ENCODE measurements at regions not wholly inside any gene's neighbourhood (a gene's known extent, or its start where the extent isn't known, plus 50 kb on each side); places are given as distances from the start of the nearest gene placed in this dataset.

GRCh38 chr3:34019158-34019557 lies 220.7 kb downstream of the PDCD6IP start:
- no peak overlapping the region for H3K4me2 ChIP-seq
- H3K9me3 Mint-ChIP-seq: no peaks in the 10 kb centered on the region
- H3K27me3 ChIP-seq (ENCODE audit: insufficient read depth): no peaks in the 10 kb centered on the region
- no peaks in the 10 kb centered on the region for H4K20me1 ChIP-seq (replicated peaks; ENCODE audit: insufficient read depth)
- H3K4me3 Mint-ChIP-seq: no peak overlapping the region
- no peak for DNase-seq (ENCODE audit: low spot score)
- H3K4me3 ChIP-seq: no peak overlapping the region
- H2AFZ ChIP-seq: 0 out of 2 replicates have a peak overlapping the region, but pooled peaks have one; percentile 47
- no peak for TF ChIP-seq ETS1 (IDR thresholded peaks at IDR 0.05)
- TF ChIP-seq JUNB (IDR thresholded peaks at IDR 0.05; ENCODE audit: unreplicated experiment): no peak
- no peak for TF ChIP-seq CTCF (conservative IDR thresholded peaks at IDR 0.05; ENCODE audit: low read depth in 2 of 2)
- no peak for TF ChIP-seq POLR2AphosphoS5 (IDR thresholded peaks at IDR 0.05; ENCODE audit: low read depth)
- TF ChIP-seq, protein P1, sequence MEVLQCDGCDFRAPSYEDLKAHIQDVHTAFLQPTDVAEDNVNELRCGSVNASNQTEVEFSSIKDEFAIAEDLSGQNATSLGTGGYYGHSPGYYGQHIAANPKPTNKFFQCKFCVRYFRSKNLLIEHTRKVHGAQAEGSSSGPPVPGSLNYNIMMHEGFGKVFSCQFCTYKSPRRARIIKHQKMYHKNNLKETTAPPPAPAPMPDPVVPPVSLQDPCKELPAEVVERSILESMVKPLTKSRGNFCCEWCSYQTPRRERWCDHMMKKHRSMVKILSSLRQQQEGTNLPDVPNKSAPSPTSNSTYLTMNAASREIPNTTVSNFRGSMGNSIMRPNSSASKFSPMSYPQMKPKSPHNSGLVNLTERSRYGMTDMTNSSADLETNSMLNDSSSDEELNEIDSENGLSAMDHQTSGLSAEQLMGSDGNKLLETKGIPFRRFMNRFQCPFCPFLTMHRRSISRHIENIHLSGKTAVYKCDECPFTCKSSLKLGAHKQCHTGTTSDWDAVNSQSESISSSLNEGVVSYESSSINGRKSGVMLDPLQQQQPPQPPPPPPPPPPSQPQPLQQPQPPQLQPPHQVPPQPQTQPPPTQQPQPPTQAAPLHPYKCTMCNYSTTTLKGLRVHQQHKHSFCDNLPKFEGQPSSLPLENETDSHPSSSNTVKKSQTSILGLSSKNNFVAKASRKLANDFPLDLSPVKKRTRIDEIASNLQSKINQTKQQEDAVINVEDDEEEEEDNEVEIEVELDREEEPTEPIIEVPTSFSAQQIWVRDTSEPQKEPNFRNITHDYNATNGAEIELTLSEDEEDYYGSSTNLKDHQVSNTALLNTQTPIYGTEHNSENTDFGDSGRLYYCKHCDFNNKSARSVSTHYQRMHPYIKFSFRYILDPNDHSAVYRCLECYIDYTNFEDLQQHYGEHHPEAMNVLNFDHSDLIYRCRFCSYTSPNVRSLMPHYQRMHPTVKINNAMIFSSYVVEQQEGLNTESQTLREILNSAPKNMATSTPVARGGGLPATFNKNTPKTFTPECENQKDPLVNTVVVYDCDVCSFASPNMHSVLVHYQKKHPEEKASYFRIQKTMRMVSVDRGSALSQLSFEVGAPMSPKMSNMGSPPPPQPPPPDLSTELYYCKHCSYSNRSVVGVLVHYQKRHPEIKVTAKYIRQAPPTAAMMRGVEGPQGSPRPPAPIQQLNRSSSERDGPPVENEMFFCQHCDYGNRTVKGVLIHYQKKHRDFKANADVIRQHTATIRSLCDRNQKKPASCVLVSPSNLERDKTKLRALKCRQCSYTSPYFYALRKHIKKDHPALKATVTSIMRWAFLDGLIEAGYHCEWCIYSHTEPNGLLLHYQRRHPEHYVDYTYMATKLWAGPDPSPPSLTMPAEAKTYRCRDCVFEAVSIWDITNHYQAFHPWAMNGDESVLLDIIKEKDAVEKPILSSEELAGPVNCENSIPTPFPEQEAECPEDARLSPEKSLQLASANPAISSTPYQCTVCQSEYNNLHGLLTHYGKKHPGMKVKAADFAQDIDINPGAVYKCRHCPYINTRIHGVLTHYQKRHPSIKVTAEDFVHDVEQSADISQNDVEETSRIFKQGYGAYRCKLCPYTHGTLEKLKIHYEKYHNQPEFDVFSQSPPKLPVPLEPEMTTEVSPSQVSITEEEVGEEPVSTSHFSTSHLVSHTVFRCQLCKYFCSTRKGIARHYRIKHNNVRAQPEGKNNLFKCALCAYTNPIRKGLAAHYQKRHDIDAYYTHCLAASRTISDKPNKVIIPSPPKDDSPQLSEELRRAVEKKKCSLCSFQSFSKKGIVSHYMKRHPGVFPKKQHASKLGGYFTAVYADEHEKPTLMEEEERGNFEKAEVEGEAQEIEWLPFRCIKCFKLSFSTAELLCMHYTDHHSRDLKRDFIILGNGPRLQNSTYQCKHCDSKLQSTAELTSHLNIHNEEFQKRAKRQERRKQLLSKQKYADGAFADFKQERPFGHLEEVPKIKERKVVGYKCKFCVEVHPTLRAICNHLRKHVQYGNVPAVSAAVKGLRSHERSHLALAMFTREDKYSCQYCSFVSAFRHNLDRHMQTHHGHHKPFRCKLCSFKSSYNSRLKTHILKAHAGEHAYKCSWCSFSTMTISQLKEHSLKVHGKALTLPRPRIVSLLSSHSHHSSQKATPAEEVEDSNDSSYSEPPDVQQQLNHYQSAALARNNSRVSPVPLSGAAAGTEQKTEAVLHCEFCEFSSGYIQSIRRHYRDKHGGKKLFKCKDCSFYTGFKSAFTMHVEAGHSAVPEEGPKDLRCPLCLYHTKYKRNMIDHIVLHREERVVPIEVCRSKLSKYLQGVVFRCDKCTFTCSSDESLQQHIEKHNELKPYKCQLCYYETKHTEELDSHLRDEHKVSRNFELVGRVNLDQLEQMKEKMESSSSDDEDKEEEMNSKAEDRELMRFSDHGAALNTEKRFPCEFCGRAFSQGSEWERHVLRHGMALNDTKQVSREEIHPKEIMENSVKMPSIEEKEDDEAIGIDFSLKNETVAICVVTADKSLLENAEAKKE (CRISPR knock-in tag; IDR thresholded peaks at IDR 0.05): no peak
- no peak for TF ChIP-seq STAT1 (IDR thresholded peaks at IDR 0.05; ENCODE audit: unreplicated experiment)
- no peak for TF ChIP-seq CREB1 (CRISPR knock-in tag; IDR thresholded peaks at IDR 0.05; ENCODE audit: low read depth)
- H3F3A ChIP-seq (replicated peaks; ENCODE audit: low read depth): no peaks in the 10 kb centered on the region
- H3K4me1 Mint-ChIP-seq: no peaks in the 10 kb centered on the region; the same call in 2 of the 3 replicates
- no peaks in the 10 kb centered on the region for H3K4me1 ChIP-seq (ENCODE audit: insufficient read depth)
- H3K36me3 ChIP-seq (ENCODE audit: insufficient read depth): no peaks in the 10 kb centered on the region
- H3K9me2 ChIP-seq (ENCODE audit: insufficient read depth): no peaks in the 10 kb centered on the region
- no peaks in the 10 kb centered on the region for H3K27me3 Mint-ChIP-seq (ENCODE audit: insufficient read depth, low read depth, poor library complexity)
- H3K27ac Mint-ChIP-seq: no peak overlapping the region
- H3K27ac ChIP-seq (ENCODE audit: low read depth): no peak overlapping the region
- H3K79me2 ChIP-seq (replicated peaks; ENCODE audit: insufficient read depth): no peaks in the 10 kb centered on the region
- no peaks in the 10 kb centered on the region for H3K36me3 Mint-ChIP-seq (ENCODE audit: low read depth)
- no peak for ATAC-seq

Measured in GM23338 (cell line).